WTC11 (cell line): ENCODE measurements at regions not wholly inside any gene's neighbourhood (a gene's known extent, or its start where the extent isn't known, plus 50 kb on each side); places are given as distances from the start of the nearest gene placed in this dataset.

Experiments used
- ATAC-seq: fragments of 200-7000 bp; cut with Tn5 transposase; 2 replicates; pipeline ENCODE4 v1.10.0; 2021; ENCODE audit warnings: mild to moderate bottlenecking, moderate library complexity
- CTCF ChIA-PET: fragments of 300-600 bp; sonication (Branson Sonifier 250); formaldehyde crosslinking; loops from one replicate; lab custom pipeline; 2021; ENCODE audit warnings: antibody characterized with exemption; lab: Charles Lee
- POLR2A ChIA-PET: fragments of 350-600 bp; sonication (Branson Sonifier 250); formaldehyde crosslinking; loops from one replicate; lab custom pipeline; 2021; ENCODE audit warnings: antibody characterized with exemption; lab: Charles Lee
- DNase-seq: peaks from one replicate; pipeline ENCODE4 v3.0.0; 2021; ENCODE audit warnings: low spot score
- H3K27ac Mint-ChIP-seq: 2 replicates; pipeline ENCODE4 v1.8.0; 2021; ENCODE audit warnings: mixed read lengths
- H3K27me3 Mint-ChIP-seq: 2 replicates; pipeline ENCODE4 v1.8.0; 2021; ENCODE audit warnings: low read depth, mild to moderate bottlenecking, moderate library complexity, mixed read lengths
- H3K36me3 Mint-ChIP-seq: 2 replicates; pipeline ENCODE4 v1.8.0; 2021; ENCODE audit warnings: mixed read lengths
- H3K4me1 Mint-ChIP-seq: 2 replicates; pipeline ENCODE4 v1.8.0; 2022; ENCODE audit warnings: mixed read lengths
- H3K4me3 Mint-ChIP-seq: 2 replicates; pipeline ENCODE4 v1.8.0; 2021; ENCODE audit warnings: mild to moderate bottlenecking, moderate library complexity, mixed read lengths
- H3K9me3 Mint-ChIP-seq: 2 replicates; pipeline ENCODE4 v1.8.0; 2021; ENCODE audit warnings: mixed read lengths
- ARID4B ChIP-seq: sonication (generic); formaldehyde crosslinking; IDR thresholded peaks from 2 replicates; pipeline ENCODE4 v1.8.0; 2023; ENCODE audit warnings: missing genetic modification reagents, mild to moderate bottlenecking, borderline replicate concordance
- CBFB ChIP-seq: sonication (generic); formaldehyde crosslinking; IDR thresholded peaks from 2 replicates; pipeline ENCODE4 v1.8.1; 2022; ENCODE audit warnings: mild to moderate bottlenecking, low read depth, missing genetic modification reagents
- CREB1 ChIP-seq: sonication (generic); formaldehyde crosslinking; IDR thresholded peaks from 2 replicates; pipeline ENCODE4 v1.8.0; 2023; ENCODE audit warnings: mild to moderate bottlenecking, missing genetic modification reagents
- CTCF ChIP-seq: fragments of 200-600 bp; IDR thresholded peaks from 2 replicates; pipeline ENCODE4 v1.8.0; 2022; ENCODE audit warnings: antibody characterized with exemption
- E2F4 ChIP-seq: sonication (generic); formaldehyde crosslinking; IDR thresholded peaks from 2 replicates; pipeline ENCODE4 v1.8.1; 2022; ENCODE audit warnings: low read depth, mild to moderate bottlenecking, moderate library complexity, missing genetic modification reagents, borderline replicate concordance
- EMX1 ChIP-seq: fragments of 250-450 bp; sonication (Bioruptor Pico); IDR thresholded peaks from 2 replicates; pipeline ENCODE4 v1.8.0; 2021; ENCODE audit warnings: mild to moderate bottlenecking
- ERG ChIP-seq: fragments of 250-450 bp; sonication (Bioruptor Pico); IDR thresholded peaks from 2 replicates; pipeline ENCODE4 v1.8.0; 2021; ENCODE audit warnings: mild to moderate bottlenecking
- JUN ChIP-seq: sonication (generic); formaldehyde crosslinking; IDR thresholded peaks from 2 replicates; pipeline ENCODE4 v1.8.0; 2023; ENCODE audit warnings: mild to moderate bottlenecking, missing genetic modification reagents
- SMAD3 ChIP-seq: sonication (generic); formaldehyde crosslinking; IDR thresholded peaks from 2 replicates; pipeline ENCODE4 v1.8.0; 2022; ENCODE audit warnings: missing genetic modification reagents, mild to moderate bottlenecking, borderline replicate concordance
- TEAD4 ChIP-seq: sonication (generic); formaldehyde crosslinking; IDR thresholded peaks from 2 replicates; pipeline ENCODE4 v1.8.0; 2022; ENCODE audit warnings: mild to moderate bottlenecking, missing genetic modification reagents
- ZBTB43 ChIP-seq: sonication (generic); formaldehyde crosslinking; IDR thresholded peaks from 2 replicates; pipeline ENCODE4 v1.8.1; 2023; ENCODE audit warnings: mild to moderate bottlenecking, missing genetic modification reagents
- ZNF532 ChIP-seq: fragments of 250-450 bp; sonication (Bioruptor Pico); IDR thresholded peaks from 2 replicates; pipeline ENCODE4 v1.9.0; 2021; ENCODE audit warnings: mild to moderate bottlenecking, borderline replicate concordance

GRCh38 chr4:107402291-107402690 lies 317.7 kb downstream of the PAPSS1 start (continued):
- TF ChIP-seq ERG (CRISPR knock-in tag), result no peak
- TF ChIP-seq TEAD4 (CRISPR knock-in tag), result no peak

GRCh38 chr4:107392951-107393350 lies 327.1 kb downstream of the PAPSS1 start:
- DNase-seq, result no peak
- no peak for ATAC-seq
- TF ChIP-seq JUN (CRISPR knock-in tag), result no peak
- no peak for TF ChIP-seq ARID4B (CRISPR knock-in tag)
- no peak for TF ChIP-seq E2F4
- no peak for TF ChIP-seq CBFB (CRISPR knock-in tag)
- no peak for TF ChIP-seq SMAD3 (CRISPR knock-in tag)
- no peak for TF ChIP-seq CREB1 (CRISPR knock-in tag)
- TF ChIP-seq CTCF, result no peak
- no peak for TF ChIP-seq ZNF532 (CRISPR knock-in tag)
- no peak for TF ChIP-seq EMX1 (CRISPR knock-in tag)
- TF ChIP-seq ZBTB43 (CRISPR knock-in tag), result no peak
- Mint-ChIP-seq H3K4me1 (peaks cover 9% of the 10 kb centered on the region), H3K27ac (no peak overlapping the region), H3K9me3 (peaks cover 16% of the 10 kb centered on the region), H3K27me3 (no peaks in the 10 kb centered on the region), H3K4me3 (no peak overlapping the region), H3K36me3 (no peaks in the 10 kb centered on the region)
- ChIA-PET CTCF (no interaction called here), POLR2A (no interaction called here)
